H1 (cell line): ENCODE measurements at regions not wholly inside any gene's neighbourhood (a gene's known extent, or its start where the extent isn't known, plus 50 kb on each side); places are given as distances from the start of the nearest gene placed in this dataset.

Source experiments
- JUN ChIP-seq: IDR thresholded peaks from 2 replicates; pipeline ENCODE4 v1.6.1; 2011; ENCODE audit warnings: low read depth, mild to moderate bottlenecking, improper control_type of control experiment, low read length
- RXRA ChIP-seq: IDR thresholded peaks from 2 replicates; pipeline ENCODE4 v1.6.1; 2011; ENCODE audit warnings: low read depth, mild to moderate bottlenecking, low read length, moderate library complexity; ENCODE audit not compliant: insufficient read depth
- SIRT6 ChIP-seq: IDR thresholded peaks from one replicate; pipeline ENCODE4 v1.7.1; 2012; ENCODE audit warnings: low read length, inconsistent platforms

GRCh38 chr3:28132941-28133340, 108.5 kb upstream of the CMC1 start (continued):
- TF ChIP-seq JUN, result no peak
- TF ChIP-seq RXRA, result no peak
- no peak for TF ChIP-seq SIRT6
